ENCODE measurements at regions not wholly inside any gene's neighbourhood (a gene's known extent, or its start where the extent isn't known, plus 50 kb on each side); places are given as distances from the start of the nearest gene placed in this dataset.

GRCh38 chr7:115410434-115410820, 488.5 kb downstream of the MDFIC start:
- TF ChIP-seq, protein P1, sequence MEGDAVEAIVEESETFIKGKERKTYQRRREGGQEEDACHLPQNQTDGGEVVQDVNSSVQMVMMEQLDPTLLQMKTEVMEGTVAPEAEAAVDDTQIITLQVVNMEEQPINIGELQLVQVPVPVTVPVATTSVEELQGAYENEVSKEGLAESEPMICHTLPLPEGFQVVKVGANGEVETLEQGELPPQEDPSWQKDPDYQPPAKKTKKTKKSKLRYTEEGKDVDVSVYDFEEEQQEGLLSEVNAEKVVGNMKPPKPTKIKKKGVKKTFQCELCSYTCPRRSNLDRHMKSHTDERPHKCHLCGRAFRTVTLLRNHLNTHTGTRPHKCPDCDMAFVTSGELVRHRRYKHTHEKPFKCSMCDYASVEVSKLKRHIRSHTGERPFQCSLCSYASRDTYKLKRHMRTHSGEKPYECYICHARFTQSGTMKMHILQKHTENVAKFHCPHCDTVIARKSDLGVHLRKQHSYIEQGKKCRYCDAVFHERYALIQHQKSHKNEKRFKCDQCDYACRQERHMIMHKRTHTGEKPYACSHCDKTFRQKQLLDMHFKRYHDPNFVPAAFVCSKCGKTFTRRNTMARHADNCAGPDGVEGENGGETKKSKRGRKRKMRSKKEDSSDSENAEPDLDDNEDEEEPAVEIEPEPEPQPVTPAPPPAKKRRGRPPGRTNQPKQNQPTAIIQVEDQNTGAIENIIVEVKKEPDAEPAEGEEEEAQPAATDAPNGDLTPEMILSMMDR (IDR thresholded peaks at IDR 0.05; ENCODE audit: extremely low read depth in 1 of 2, insufficient read depth in 1 of 2, low read depth in 1 of 2, low read length in 2 of 2): no peak
- TF ChIP-seq EZH2 (IDR thresholded peaks at IDR 0.05; ENCODE audit: borderline replicate concordance, low read depth, low read length, severe bottlenecking): no peak

Measured in endothelial cell of umbilical vein (primary cell).